Progenitor cell of endocrine pancreas (in vitro differentiated cells): ENCODE measurements at regions not wholly inside any gene's neighbourhood (a gene's known extent, or its start where the extent isn't known, plus 50 kb on each side); places are given as distances from the start of the nearest gene placed in this dataset.
A peak's percentile ranks its signal among the peaks of the same experiment; 100 is the strongest.

Experiments used
- DNase-seq: peaks from one replicate; pipeline ENCODE4 v3.0.0; 2021; ENCODE audit warnings: low spot score; ENCODE audit not compliant: unreplicated experiment
- H3K27ac Mint-ChIP-seq: 2 replicates; pipeline ENCODE4 v1.8.0; 2021; ENCODE audit warnings: mild to moderate bottlenecking, moderate library complexity, mixed read lengths
- H3K27me3 Mint-ChIP-seq: 2 replicates; pipeline ENCODE4 v1.8.0; 2021; ENCODE audit warnings: mixed read lengths
- H3K36me3 Mint-ChIP-seq: 2 replicates; pipeline ENCODE4 v1.8.0; 2022; ENCODE audit warnings: mixed read lengths; ENCODE audit not compliant: insufficient read depth
- H3K4me1 Mint-ChIP-seq: 2 replicates; pipeline ENCODE4 v1.8.0; 2021; ENCODE audit warnings: low read depth, mixed read lengths
- H3K4me3 Mint-ChIP-seq: 2 replicates; pipeline ENCODE4 v1.8.0; 2021; ENCODE audit warnings: low read depth, mild to moderate bottlenecking, moderate library complexity, mixed read lengths
- H3K9me3 Mint-ChIP-seq: 2 replicates; pipeline ENCODE4 v1.8.0; 2021; ENCODE audit warnings: low read depth, mixed read lengths
- CTCF ChIP-seq: fragments of 200-600 bp; sonication (generic); IDR thresholded peaks from one replicate; pipeline ENCODE4 v1.5.0; 2021; ENCODE audit warnings: antibody characterized with exemption, mild to moderate bottlenecking; ENCODE audit not compliant: unreplicated experiment

GRCh38 chr7:110095372-110096052, 995.4 kb upstream of the LRRN3 start:
- peaks cover 5% of the 10 kb centered on the region for H3K36me3 Mint-ChIP-seq
- no peak overlapping the region for H3K4me3 Mint-ChIP-seq
- peaks cover 25% of the 10 kb centered on the region for H3K9me3 Mint-ChIP-seq
- no peak for DNase-seq
- TF ChIP-seq CTCF, result no peak
- no peak overlapping the region for H3K27ac Mint-ChIP-seq
- peaks cover 3% of the 10 kb centered on the region for H3K27me3 Mint-ChIP-seq
- H3K4me1 Mint-ChIP-seq, result no peaks in the 10 kb centered on the region

GRCh38 chr7:110104243-110104642, 986.7 kb upstream of the LRRN3 start:
- no peak overlapping the region for H3K4me3 Mint-ChIP-seq
- H3K36me3 Mint-ChIP-seq, result peaks cover 3% of the 10 kb centered on the region
- no peak overlapping the region for H3K27ac Mint-ChIP-seq
- peaks cover 16% of the 10 kb centered on the region for H3K9me3 Mint-ChIP-seq
- no peak for TF ChIP-seq CTCF
- no peak for DNase-seq
- no peaks in the 10 kb centered on the region for H3K27me3 Mint-ChIP-seq
- no peaks in the 10 kb centered on the region for H3K4me1 Mint-ChIP-seq

- Mint-ChIP-seq H3K9me3 (peaks cover 10% of the 10 kb centered on the region), H3K27me3 (no peaks in the 10 kb centered on the region), H3K4me1 (no peaks in the 10 kb centered on the region), H3K27ac (no peak overlapping the region), H3K4me3 (no peak overlapping the region), H3K36me3 (peaks cover 3% of the 10 kb centered on the region)
- TF ChIP-seq CTCF, result no peak
- DNase-seq, result no peak
Observed at GRCh38 chr7:110105307-110105706, 985.6 kb upstream of the LRRN3 start.

GRCh38 chr7:110105840-110106239, 985.1 kb upstream of the LRRN3 start:
- H3K27me3 Mint-ChIP-seq, result no peaks in the 10 kb centered on the region
- no peak overlapping the region for H3K4me3 Mint-ChIP-seq
- H3K9me3 Mint-ChIP-seq, result peaks cover 5% of the 10 kb centered on the region
- TF ChIP-seq CTCF, result no peak
- H3K36me3 Mint-ChIP-seq, result no peaks in the 10 kb centered on the region
- H3K27ac Mint-ChIP-seq, result no peak overlapping the region
- H3K4me1 Mint-ChIP-seq, result no peaks in the 10 kb centered on the region
- DNase-seq, result no peak

GRCh38 chr7:110119883-110120581, 970.9 kb upstream of the LRRN3 start:
- Mint-ChIP-seq H3K9me3 (peaks cover 30% of the 10 kb centered on the region), H3K27ac (peak overlapping the region; percentile 71), H3K36me3 (peaks cover 9% of the 10 kb centered on the region), H3K4me3 (no peak overlapping the region), H3K4me1 (peaks cover 1% of the 10 kb centered on the region), H3K27me3 (no peaks in the 10 kb centered on the region)
- DNase-seq, result no peak
- TF ChIP-seq CTCF, result no peak
